PC-9 (cell line): ENCODE measurements at regions not wholly inside any gene's neighbourhood (a gene's known extent, or its start where the extent isn't known, plus 50 kb on each side); places are given as distances from the start of the nearest gene placed in this dataset.

Source experiments
- CTCF ChIP-seq: fragments of 200-600 bp; sonication (generic); conservative IDR thresholded peaks from 2 replicates; pipeline ENCODE4 v1.6.1; 2017; ENCODE audit warnings: mixed run types, antibody characterized with exemption, mild to moderate bottlenecking, moderate library complexity
- EZH2 ChIP-seq: fragments of 200-600 bp; sonication (generic); IDR thresholded peaks from 2 replicates; pipeline ENCODE4 v1.8.0; 2017; ENCODE audit warnings: antibody characterized with exemption, low read depth

GRCh38 chr7:55641273-55641691, 69.0 kb upstream of the VOPP1 start:
- peak; percentile 100 for TF ChIP-seq CTCF
- TF ChIP-seq EZH2, result no peak
